ENCODE measurements at regions not wholly inside any gene's neighbourhood (a gene's known extent, or its start where the extent isn't known, plus 50 kb on each side); places are given as distances from the start of the nearest gene placed in this dataset.

GRCh38 chr10:76665029-76665428, 972.6 kb downstream of the KCNMA1 start:
- TF ChIP-seq TCF12 (IDR thresholded peaks at IDR 0.05; ENCODE audit: low read depth) (no peak), FOXM1 (IDR thresholded peaks at IDR 0.05; ENCODE audit: borderline replicate concordance, low read depth) (no peak), REST (IDR thresholded peaks at IDR 0.05; ENCODE audit: low read depth) (no peak), NFIC (IDR thresholded peaks at IDR 0.05) (no peak), YY1 (IDR thresholded peaks at IDR 0.05; ENCODE audit: low read depth) (no peak), EGR1 (IDR thresholded peaks at IDR 0.05) (no peak)

Data from Ishikawa (cell line).